Type B pancreatic cell (in vitro differentiated cells): ENCODE measurements at regions not wholly inside any gene's neighbourhood (a gene's known extent, or its start where the extent isn't known, plus 50 kb on each side); places are given as distances from the start of the nearest gene placed in this dataset.

Experiments used
- DNase-seq: peaks from one replicate; pipeline ENCODE4 v3.0.0; 2021; ENCODE audit warnings: mixed read lengths; ENCODE audit not compliant: unreplicated experiment; ENCODE audit errors: extremely low spot score
- H3K27ac Mint-ChIP-seq: 2 replicates; pipeline ENCODE4 v1.8.0; 2021; ENCODE audit warnings: mild to moderate bottlenecking, mixed read lengths
- H3K27me3 Mint-ChIP-seq: 2 replicates; pipeline ENCODE4 v1.8.0; 2021; ENCODE audit warnings: mixed read lengths
- H3K36me3 Mint-ChIP-seq: 2 replicates; pipeline ENCODE4 v1.8.0; 2021; ENCODE audit warnings: mixed read lengths
- H3K4me1 Mint-ChIP-seq: one replicate; pipeline ENCODE4 v1.8.0; 2021; ENCODE audit warnings: mixed read lengths; ENCODE audit not compliant: unreplicated experiment
- H3K4me3 Mint-ChIP-seq: 2 replicates; pipeline ENCODE4 v1.8.0; 2021; ENCODE audit warnings: mild to moderate bottlenecking, mixed read lengths
- H3K9me3 Mint-ChIP-seq: 2 replicates; pipeline ENCODE4 v1.8.0; 2021; ENCODE audit warnings: mixed read lengths
- TF ChIP-seq, protein P1 (sequence below): fragments of 200-600 bp; sonication (generic); conservative IDR thresholded peaks from 2 replicates; pipeline ENCODE4 v1.5.0; 2021; ENCODE audit warnings: antibody characterized with exemption, mild to moderate bottlenecking

DNA sequence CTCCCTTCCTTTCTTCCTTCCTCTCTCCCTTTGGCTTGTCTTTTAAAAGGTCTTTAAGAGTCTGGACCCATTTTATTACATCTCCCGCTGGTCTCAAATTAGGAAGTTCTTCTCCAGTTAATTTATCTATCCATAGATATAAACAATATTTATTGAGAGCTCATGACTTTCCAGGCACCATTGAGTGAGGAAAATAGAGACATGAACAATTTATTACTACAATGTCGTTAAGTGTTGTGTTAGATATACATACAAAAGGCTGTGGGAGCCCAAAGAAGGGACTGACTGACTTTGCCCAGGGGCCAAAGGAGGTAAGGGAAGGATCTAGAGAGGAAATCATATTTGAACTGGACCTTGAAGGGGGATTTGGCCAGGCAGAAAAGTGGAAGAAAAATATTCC, 51.6 kb upstream of the DEUP1 start:
- H3K4me1 Mint-ChIP-seq = no peaks in the 10 kb centered on the region
- peaks cover 13% of the 10 kb centered on the region for H3K27me3 Mint-ChIP-seq
- no peaks in the 10 kb centered on the region for H3K9me3 Mint-ChIP-seq
- TF ChIP-seq, protein P1, sequence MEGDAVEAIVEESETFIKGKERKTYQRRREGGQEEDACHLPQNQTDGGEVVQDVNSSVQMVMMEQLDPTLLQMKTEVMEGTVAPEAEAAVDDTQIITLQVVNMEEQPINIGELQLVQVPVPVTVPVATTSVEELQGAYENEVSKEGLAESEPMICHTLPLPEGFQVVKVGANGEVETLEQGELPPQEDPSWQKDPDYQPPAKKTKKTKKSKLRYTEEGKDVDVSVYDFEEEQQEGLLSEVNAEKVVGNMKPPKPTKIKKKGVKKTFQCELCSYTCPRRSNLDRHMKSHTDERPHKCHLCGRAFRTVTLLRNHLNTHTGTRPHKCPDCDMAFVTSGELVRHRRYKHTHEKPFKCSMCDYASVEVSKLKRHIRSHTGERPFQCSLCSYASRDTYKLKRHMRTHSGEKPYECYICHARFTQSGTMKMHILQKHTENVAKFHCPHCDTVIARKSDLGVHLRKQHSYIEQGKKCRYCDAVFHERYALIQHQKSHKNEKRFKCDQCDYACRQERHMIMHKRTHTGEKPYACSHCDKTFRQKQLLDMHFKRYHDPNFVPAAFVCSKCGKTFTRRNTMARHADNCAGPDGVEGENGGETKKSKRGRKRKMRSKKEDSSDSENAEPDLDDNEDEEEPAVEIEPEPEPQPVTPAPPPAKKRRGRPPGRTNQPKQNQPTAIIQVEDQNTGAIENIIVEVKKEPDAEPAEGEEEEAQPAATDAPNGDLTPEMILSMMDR = no peak
- DNase-seq = no peak
- no peak overlapping the region for H3K27ac Mint-ChIP-seq
- no peaks in the 10 kb centered on the region for H3K36me3 Mint-ChIP-seq
- no peak overlapping the region for H3K4me3 Mint-ChIP-seq

DNA sequence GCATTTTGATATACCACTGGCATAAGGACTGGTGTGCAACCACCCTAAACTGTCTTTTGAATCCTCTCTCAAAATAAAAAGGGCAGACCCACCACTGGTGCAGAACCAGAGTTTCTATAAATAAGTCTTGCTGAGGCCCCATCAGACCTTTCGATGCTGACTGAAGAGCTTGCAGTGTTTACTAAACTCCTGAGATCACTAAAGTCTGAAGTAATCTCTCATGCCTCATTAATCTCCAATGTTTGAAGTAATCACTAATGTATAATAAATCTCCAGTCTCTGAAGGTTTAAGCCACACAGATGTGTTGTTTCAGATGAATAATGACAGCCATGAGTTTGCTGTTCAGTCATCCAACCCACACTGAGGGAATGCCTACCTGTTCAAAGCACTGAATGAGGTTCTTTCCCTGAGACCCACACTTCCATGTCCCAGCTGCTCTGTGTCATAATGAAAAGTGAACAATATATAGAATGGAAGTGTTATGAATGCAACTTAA, 50.6 kb upstream of the DEUP1 start:
- Mint-ChIP-seq H3K9me3 (no peaks in the 10 kb centered on the region), H3K27me3 (peaks cover 17% of the 10 kb centered on the region)

More for the DNA sequence above, 50.6 kb upstream of the DEUP1 start:
- DNase-seq = no peak
- Mint-ChIP-seq H3K27ac (no peak overlapping the region), H3K36me3 (no peaks in the 10 kb centered on the region), H3K4me3 (no peak overlapping the region), H3K4me1 (no peaks in the 10 kb centered on the region)
- TF ChIP-seq, protein P1 = no peak
